ENCODE measurements at regions not wholly inside any gene's neighbourhood (a gene's known extent, or its start where the extent isn't known, plus 50 kb on each side); places are given as distances from the start of the nearest gene placed in this dataset.
A peak's percentile ranks its signal among the peaks of the same experiment; 100 is the strongest.

- H3K4me1 ChIP-seq (ENCODE audit: control insufficient read depth in 1 of 2, insufficient read depth in 2 of 2, low read length in 2 of 2), result peaks cover 0 to 4% of the 10 kb centered on the region in 2 donors
- H3K79me2 ChIP-seq (ENCODE audit: insufficient read depth, low read length), result no peaks in the 10 kb centered on the region
- H3K36me3 ChIP-seq (replicated peaks in 1 of 2; ENCODE audit: control insufficient read depth in 1 of 2, insufficient read depth in 2 of 2, low read length in 2 of 2), result no peaks in the 10 kb centered on the region
- H3K9me3 ChIP-seq (replicated peaks in 1 of 2; ENCODE audit: control insufficient read depth in 1 of 2, insufficient read depth in 1 of 2, low read length in 2 of 2), result no peaks in the 10 kb centered on the region
- peak overlapping the region in 1 of 7 donors; percentile 51 for H3K27ac Mint-ChIP-seq
- peaks cover 0 to 9% (median 0%) of the 10 kb centered on the region in 7 donors for H3K9me3 Mint-ChIP-seq
- no peak overlapping the region for H2AFZ ChIP-seq (ENCODE audit: insufficient read depth, low read depth, low read length, poor library complexity, severe bottlenecking)
- no peaks in the 10 kb centered on the region for H3K27me3 ChIP-seq (ENCODE audit: control insufficient read depth in 2 of 2, insufficient read depth in 2 of 2, low read length in 2 of 2)
- no peak for TF ChIP-seq CTCF (IDR thresholded peaks at IDR 0.05)
- peaks cover 11% of the 10 kb centered on the region for H3K4me1 Mint-ChIP-seq
- no peak overlapping the region for H3K27ac ChIP-seq (ENCODE audit: low read depth in 1 of 2, low read length in 2 of 2)
- H3K27me3 Mint-ChIP-seq (ENCODE audit: low read depth in 3 of 3), result peaks cover 0 to 4% (median 2%) of the 10 kb centered on the region in 3 donors
- 0% methylated on average over 1 of the region's 4 CpGs for WGBS (ENCODE audit: insufficient coverage)
- H4K20me1 ChIP-seq (ENCODE audit: insufficient read depth, low read length), result no peaks in the 10 kb centered on the region
- no peak overlapping the region for H3K4me3 Mint-ChIP-seq
- no peak overlapping the region for H3K4me2 ChIP-seq (replicated peaks; ENCODE audit: extremely low read depth, low read length, poor library complexity, severe bottlenecking)
- intact Hi-C loops (cut with micrococcal nuclease), result no loop called here
- H3K9ac ChIP-seq (ENCODE audit: insufficient read depth, low read length, poor library complexity, severe bottlenecking), result no peak overlapping the region
- peak; percentile 1 to 26 (median 20) for DNase-seq
- H3K36me3 Mint-ChIP-seq, result no peaks in the 10 kb centered on the region
- H3K4me3 ChIP-seq (replicated peaks in 1 of 3; ENCODE audit: low read depth in 2 of 3, low read length in 3 of 3), result no peak overlapping the region
Measured at GRCh38 chr4:81884986-81885385, 413.3 kb upstream of the RASGEF1B start.

GRCh38 chr4:81883530-81884450, 412.1 kb upstream of the RASGEF1B start:
- Histone ChIP-seq H3K4me3 (replicated peaks in 1 of 3; ENCODE audit: low read depth in 2 of 3, low read length in 3 of 3) (no peak overlapping the region), H4K20me1 (ENCODE audit: insufficient read depth, low read length) (no peaks in the 10 kb centered on the region), H3K4me2 (replicated peaks; ENCODE audit: extremely low read depth, low read length, poor library complexity, severe bottlenecking) (no peak overlapping the region), H3K9me3 (replicated peaks in 1 of 2; ENCODE audit: control insufficient read depth in 1 of 2, insufficient read depth in 1 of 2, low read length in 2 of 2) (no peaks in the 10 kb centered on the region), H3K79me2 (ENCODE audit: insufficient read depth, low read length) (no peaks in the 10 kb centered on the region), H3K9ac (ENCODE audit: insufficient read depth, low read length, poor library complexity, severe bottlenecking) (no peak overlapping the region), H3K27ac (ENCODE audit: low read depth in 1 of 2, low read length in 2 of 2) (no peak overlapping the region), H3K4me1 (ENCODE audit: control insufficient read depth in 1 of 2, insufficient read depth in 2 of 2, low read length in 2 of 2) (peaks cover 0 to 4% of the 10 kb centered on the region in 2 donors), H2AFZ (ENCODE audit: insufficient read depth, low read depth, low read length, poor library complexity, severe bottlenecking) (no peak overlapping the region), H3K36me3 (replicated peaks in 1 of 2; ENCODE audit: control insufficient read depth in 1 of 2, insufficient read depth in 2 of 2, low read length in 2 of 2) (no peaks in the 10 kb centered on the region), H3K27me3 (ENCODE audit: control insufficient read depth in 2 of 2, insufficient read depth in 2 of 2, low read length in 2 of 2) (no peaks in the 10 kb centered on the region)
- no peak for TF ChIP-seq CTCF (IDR thresholded peaks at IDR 0.05)
- Mint-ChIP-seq H3K9me3 (peaks cover 0 to 7% (median 0%) of the 10 kb centered on the region in 7 donors), H3K27ac (no peak overlapping the region), H3K4me3 (no peak overlapping the region), H3K4me1 (peaks cover 11% of the 10 kb centered on the region), H3K36me3 (no peaks in the 10 kb centered on the region), H3K27me3 (ENCODE audit: low read depth in 3 of 3) (peaks cover 0 to 3% (median 2%) of the 10 kb centered on the region in 3 donors)
- intact Hi-C loops (cut with micrococcal nuclease), result no loop called here
- no peak for DNase-seq
- 72% methylated on average over 3 of the region's 7 CpGs for WGBS (ENCODE audit: insufficient coverage)

Data from CD14-positive monocyte (primary cell).